Gastrocnemius medialis (tissue), 4 donors: ENCODE measurements at regions not wholly inside any gene's neighbourhood (a gene's known extent, or its start where the extent isn't known, plus 50 kb on each side); places are given as distances from the start of the nearest gene placed in this dataset.

Experiments
- POLR2A ChIP-seq, 2 donors: fragments of 450-650 bp; IDR thresholded peaks; one replicate each; pipeline ENCODE4 v1.6.1; 2017; ENCODE audit warnings: antibody characterized with exemption in 2 of 2, mild to moderate bottlenecking in 2 of 2, moderate library complexity in 2 of 2
- TF ChIP-seq, protein P1 (sequence below), 5 experiments: fragments of 450-650 bp in 3 of 5; fragments of 200-600 bp in 2 of 5; sonication (generic) in 2 of 5; IDR thresholded peaks in 4 of 5; conservative IDR thresholded peaks in 1 of 5; 1 replicate in 4 of 5; 2 replicates in 1 of 5; pipeline ENCODE4 v1.5.1; 2016 to 2019; ENCODE audit warnings: antibody characterized with exemption in 5 of 5, mild to moderate bottlenecking in 3 of 5, moderate library complexity in 3 of 5

DNA sequence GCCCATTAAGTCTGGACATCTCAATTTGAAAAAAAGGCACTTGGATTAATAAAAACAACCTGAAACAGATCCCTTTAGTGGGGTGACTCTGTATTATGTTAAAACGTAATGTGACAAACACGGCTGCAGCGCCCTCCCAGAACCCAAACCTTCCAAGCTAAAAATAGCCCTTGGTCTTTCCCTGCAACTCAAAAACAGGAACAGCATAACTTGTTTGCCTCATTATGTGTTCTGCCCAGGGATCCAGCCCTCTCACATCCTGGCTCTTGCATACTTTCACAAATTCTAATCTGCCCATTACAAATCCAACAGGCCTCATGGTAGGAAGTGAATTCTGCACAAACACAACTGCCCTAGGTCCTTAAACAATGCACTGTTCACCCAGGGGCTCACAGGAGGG lies 94.7 kb upstream of the GADD45A start:
- TF ChIP-seq, protein P1, sequence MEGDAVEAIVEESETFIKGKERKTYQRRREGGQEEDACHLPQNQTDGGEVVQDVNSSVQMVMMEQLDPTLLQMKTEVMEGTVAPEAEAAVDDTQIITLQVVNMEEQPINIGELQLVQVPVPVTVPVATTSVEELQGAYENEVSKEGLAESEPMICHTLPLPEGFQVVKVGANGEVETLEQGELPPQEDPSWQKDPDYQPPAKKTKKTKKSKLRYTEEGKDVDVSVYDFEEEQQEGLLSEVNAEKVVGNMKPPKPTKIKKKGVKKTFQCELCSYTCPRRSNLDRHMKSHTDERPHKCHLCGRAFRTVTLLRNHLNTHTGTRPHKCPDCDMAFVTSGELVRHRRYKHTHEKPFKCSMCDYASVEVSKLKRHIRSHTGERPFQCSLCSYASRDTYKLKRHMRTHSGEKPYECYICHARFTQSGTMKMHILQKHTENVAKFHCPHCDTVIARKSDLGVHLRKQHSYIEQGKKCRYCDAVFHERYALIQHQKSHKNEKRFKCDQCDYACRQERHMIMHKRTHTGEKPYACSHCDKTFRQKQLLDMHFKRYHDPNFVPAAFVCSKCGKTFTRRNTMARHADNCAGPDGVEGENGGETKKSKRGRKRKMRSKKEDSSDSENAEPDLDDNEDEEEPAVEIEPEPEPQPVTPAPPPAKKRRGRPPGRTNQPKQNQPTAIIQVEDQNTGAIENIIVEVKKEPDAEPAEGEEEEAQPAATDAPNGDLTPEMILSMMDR (IDR thresholded peaks at IDR 0.05 in 4 of 5, conservative IDR thresholded peaks at IDR 0.05 in 1 of 5) = no peak
- peak in 1 of 2 donors; percentile 40 for TF ChIP-seq POLR2A (IDR thresholded peaks at IDR 0.05)
